AG10803 (cell line): ENCODE measurements at regions not wholly inside any gene's neighbourhood (a gene's known extent, or its start where the extent isn't known, plus 50 kb on each side); places are given as distances from the start of the nearest gene placed in this dataset.

Source experiments
- DNase-seq: peaks from one replicate; pipeline ENCODE4 v3.0.0; 2010; ENCODE audit warnings: low read depth
- H3K4me3 ChIP-seq: 2 replicates; pipeline ENCODE4 v1.5.1; 2011; ENCODE audit warnings: mild to moderate bottlenecking, low read length, control low read depth
- TF ChIP-seq, protein P1 (sequence below): conservative IDR thresholded peaks from 2 replicates; pipeline ENCODE4 v1.5.1; 2011; ENCODE audit warnings: mild to moderate bottlenecking, low read length, control low read depth, inconsistent platforms

DNA sequence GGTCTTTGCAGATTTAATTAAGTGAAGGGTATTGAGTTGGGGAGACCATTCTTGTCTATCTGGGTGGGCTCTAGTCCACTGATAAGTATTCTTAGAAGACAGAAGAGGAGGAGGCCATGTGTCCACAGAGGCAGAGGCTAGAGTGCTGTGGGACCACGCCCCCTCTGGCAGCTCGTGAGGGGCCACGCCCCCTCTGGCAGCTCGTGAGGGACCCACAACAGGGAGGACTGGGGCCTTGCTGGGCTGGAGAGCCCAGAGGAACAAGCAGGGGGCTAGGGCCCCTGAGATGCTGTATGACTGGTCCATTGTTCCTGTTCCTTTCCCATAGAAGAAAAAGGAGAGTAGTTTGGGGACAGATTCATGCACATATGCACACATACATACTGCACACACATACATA lies 106.8 kb downstream of the METRNL start:
- no peak overlapping the region for H3K4me3 ChIP-seq
- DNase-seq = no peak
- TF ChIP-seq, protein P1, sequence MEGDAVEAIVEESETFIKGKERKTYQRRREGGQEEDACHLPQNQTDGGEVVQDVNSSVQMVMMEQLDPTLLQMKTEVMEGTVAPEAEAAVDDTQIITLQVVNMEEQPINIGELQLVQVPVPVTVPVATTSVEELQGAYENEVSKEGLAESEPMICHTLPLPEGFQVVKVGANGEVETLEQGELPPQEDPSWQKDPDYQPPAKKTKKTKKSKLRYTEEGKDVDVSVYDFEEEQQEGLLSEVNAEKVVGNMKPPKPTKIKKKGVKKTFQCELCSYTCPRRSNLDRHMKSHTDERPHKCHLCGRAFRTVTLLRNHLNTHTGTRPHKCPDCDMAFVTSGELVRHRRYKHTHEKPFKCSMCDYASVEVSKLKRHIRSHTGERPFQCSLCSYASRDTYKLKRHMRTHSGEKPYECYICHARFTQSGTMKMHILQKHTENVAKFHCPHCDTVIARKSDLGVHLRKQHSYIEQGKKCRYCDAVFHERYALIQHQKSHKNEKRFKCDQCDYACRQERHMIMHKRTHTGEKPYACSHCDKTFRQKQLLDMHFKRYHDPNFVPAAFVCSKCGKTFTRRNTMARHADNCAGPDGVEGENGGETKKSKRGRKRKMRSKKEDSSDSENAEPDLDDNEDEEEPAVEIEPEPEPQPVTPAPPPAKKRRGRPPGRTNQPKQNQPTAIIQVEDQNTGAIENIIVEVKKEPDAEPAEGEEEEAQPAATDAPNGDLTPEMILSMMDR = no peak

DNA sequence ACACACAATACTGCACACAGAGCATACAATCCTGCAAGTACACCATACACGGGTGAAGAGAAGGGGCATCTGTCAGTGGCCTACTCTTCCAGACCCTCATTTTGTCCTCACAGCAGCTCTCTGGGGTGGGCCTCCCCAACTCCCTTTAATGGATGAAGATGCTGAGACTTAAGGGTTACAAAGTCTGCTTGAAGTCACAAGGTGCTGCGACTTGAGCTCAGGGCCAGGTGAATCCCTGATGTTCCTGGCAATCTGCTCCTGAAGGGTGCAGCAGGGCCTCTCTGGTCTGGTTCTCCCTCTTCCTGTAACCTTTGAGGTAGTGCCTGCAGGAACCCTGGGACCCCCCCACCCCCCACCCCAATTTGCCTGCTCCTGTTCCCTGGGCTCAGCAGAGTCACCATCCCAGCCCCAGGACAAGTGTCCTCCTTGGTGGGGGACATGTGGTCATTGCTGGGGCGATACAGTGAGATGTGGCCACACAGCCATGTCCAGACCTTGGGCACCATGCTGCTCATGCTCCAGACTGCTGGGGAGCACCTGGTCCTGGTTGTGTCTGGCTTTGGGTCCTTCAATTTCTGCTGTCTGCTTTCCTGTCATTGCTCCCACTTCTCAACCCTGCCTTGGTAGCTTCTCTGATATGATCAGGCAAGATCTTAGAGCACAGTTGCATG lies 107.5 kb downstream of the METRNL start:
- DNase-seq = no peak
- no peak overlapping the region for H3K4me3 ChIP-seq
- TF ChIP-seq, protein P1 = no peak

DNA sequence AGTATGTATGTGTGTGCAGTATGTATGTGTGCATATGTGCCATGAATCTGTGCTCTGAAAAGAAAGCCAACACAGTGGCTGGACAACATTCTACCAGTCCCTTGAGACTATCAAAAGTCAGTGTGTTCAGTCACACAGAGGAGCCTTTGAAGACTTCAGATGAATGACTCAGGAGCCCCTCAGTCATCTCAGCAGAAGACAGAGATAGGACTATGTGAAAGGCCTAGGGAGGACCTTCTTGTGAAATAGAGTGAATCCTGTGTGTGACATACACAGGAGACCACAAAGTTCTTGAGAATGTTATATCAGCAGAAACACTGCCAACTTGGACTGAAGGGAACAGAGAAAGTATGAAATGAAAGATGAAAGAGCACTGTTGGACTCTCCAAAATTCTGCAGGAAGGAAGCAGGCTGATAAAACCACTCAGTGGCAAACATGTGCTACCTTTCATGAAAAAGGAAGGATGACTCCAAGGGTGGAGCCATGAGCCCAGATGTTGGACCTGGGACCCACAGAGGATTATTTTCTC lies 108.4 kb downstream of the METRNL start:
- TF ChIP-seq, protein P1 = no peak
- H3K4me3 ChIP-seq = no peak overlapping the region
- DNase-seq = no peak

DNA sequence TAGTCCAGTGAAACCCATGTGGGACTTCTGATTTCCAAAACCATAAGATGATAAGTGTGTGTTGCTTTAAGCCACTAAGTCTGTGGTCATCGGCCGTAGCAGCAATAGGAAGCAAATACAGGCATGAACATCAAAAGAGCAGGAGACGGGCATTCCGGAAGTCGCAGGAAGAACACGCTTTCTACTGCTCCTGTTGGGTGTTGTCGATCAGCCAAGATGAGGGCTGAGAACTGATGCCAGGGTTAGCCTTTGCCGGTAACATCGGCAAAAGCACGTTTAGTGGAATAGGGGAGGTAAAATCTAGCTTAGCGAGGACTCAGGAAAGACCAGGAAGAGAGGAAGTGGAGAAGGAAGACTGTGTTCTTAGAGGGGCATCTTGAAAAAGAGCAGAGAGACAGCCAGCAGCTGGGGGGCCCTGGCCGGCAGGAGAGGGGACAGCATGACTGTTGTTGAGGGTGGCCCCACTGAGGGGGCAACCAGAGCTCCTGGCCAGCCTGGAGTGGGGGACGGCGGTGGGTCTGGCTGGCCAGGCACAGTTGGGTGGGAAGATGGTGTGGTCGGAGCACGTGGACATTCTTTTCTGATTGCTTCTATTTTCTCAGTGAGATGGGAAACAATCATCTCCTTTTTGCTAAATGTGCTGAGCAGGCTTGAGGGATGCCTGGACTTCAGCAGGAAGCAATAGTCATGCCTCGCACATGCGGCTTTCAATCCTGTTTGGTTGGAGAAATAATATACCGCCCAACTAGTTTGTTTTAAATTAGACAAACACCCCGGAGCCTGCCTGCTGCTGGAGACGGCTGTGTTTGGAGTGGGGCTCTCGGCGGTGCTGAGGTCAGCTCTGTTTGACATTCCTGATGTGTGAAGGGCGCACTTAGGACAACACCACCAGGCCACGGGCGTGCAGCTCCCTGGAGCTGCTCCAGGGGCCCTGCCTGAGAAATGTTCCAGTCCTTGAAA lies 109.9 kb downstream of the METRNL start:
- peak; percentile 97 for DNase-seq
- TF ChIP-seq, protein P1 = no peak
- H3K4me3 ChIP-seq = no peak overlapping the region

DNA sequence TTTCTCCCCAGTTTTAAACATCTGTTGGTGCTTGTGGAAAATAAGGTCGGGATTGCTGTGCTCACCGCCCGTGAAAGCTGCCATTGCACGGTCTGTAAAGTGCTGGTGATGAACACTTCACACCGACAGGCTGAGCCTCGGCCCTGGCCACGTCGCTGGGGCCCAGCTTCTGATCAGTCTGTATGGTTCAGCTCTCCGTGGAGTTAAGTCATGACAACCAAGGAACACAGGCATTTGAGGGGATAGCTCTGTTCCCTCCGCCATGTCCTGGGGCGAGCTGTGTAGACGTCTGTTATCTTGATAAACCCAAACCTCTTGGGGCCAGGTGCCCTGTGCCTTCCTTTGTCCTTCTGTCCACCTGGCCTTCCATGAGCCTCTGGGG lies 110.6 kb downstream of the METRNL start:
- TF ChIP-seq, protein P1 = no peak
- no peak overlapping the region for H3K4me3 ChIP-seq

DNA sequence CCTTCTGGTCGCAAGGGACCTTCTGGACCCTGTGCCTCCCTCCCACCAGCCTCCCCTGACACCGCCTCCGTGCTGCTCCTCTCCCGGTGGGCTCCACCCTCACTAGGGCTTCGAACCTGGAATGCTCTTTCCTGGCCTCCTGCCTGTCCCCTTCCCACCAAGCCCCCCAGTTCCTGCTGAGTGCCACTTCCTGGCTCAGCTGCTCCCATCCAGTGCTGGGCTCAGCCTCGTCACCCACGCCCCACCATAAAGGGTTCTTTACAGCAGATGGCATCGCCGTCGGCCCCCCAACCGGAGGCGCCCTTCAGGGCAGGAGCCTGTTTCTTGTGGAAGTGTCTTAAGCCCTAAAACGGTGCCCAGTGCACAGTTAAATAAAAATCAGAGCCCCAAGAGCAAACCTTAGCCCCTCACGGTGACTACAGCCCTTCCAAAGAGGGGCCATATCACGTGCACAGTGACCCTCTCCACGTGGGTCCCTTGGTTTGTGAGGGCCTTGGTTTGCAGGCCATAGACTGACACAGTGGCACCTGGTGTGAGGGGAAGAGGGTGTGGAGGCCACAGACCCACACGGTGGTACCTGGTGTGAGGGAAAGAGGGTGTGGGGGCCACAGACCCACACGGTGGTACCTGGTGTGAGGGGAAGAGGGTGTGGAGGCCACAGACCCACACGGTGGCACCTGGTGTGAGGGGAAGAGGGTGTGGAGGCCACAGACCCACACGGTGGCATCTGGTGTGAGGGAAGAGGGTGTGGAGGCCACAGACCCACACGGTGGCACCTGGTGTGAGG lies 111.4 kb downstream of the METRNL start:
- TF ChIP-seq, protein P1 = no peak
- DNase-seq = no peak
- H3K4me3 ChIP-seq = no peak overlapping the region

More for the DNA sequence above, 110.6 kb downstream of the METRNL start:
- DNase-seq = no peak
